ENCODE measurements at regions not wholly inside any gene's neighbourhood (a gene's known extent, or its start where the extent isn't known, plus 50 kb on each side); places are given as distances from the start of the nearest gene placed in this dataset.

- Histone ChIP-seq H3K4me1 (no peaks in the 10 kb centered on the region), H3K9me3 (no peaks in the 10 kb centered on the region), H3K27me3 (no peaks in the 10 kb centered on the region), H3K4me3 (no peak overlapping the region), H3K27ac (no peak overlapping the region), H3K36me3 (no peaks in the 10 kb centered on the region)
- WGBS, 5 donors, result 75 to 89% (median 82%) methylated on average over 1 to 2 of the region's 2 CpGs
- DNase-seq, result peak in 1 of 2 donors; percentile 7
- TF ChIP-seq POLR2AphosphoS5 (IDR thresholded peaks at IDR 0.05) (no peak), CTCF (IDR thresholded peaks at IDR 0.05) (no peak)
- intact Hi-C loops (cut with DNase I; ENCODE audit: low total_unique reads), result no loop called here
Observed at GRCh38 chr7:142432377-142432776, 174.5 kb upstream of the PRSS58 start.

DNA sequence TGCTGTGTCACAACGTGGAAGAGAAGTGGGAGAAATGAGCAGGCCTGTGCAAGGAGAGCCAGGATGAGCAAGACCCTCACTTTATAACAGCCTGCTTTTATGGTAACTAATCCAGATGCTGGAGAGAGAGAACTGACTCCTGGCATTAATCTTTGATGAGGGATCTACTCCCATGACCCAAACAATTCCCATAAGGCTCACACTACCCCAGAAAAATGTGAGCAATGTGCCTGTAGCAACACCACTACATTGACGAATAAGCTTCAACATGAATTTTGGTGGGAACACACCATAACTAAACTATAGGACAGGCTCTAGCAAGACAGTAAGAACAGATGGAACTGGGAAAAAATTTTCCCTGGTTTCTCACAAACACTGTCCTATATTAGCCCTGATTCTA lies 173.6 kb upstream of the PRSS58 start:
- Histone ChIP-seq H3K36me3 (no peaks in the 10 kb centered on the region), H3K4me3 (no peak overlapping the region), H3K27ac (no peak overlapping the region), H3K9me3 (no peaks in the 10 kb centered on the region), H3K4me1 (no peaks in the 10 kb centered on the region), H3K27me3 (no peaks in the 10 kb centered on the region)
- no peak for TF ChIP-seq CTCF (IDR thresholded peaks at IDR 0.05)
- TF ChIP-seq POLR2A (IDR thresholded peaks at IDR 0.05), result no peak
- no peak for TF ChIP-seq EP300 (IDR thresholded peaks at IDR 0.05)
- no peak for TF ChIP-seq POLR2AphosphoS5 (IDR thresholded peaks at IDR 0.05)
- intact Hi-C loops (cut with DNase I; ENCODE audit: low total_unique reads), result no loop called here
- DNase-seq, result no peak
- 59 to 82% (median 74%) methylated on average over 2 of the region's 2 CpGs for WGBS, 5 donors

DNA sequence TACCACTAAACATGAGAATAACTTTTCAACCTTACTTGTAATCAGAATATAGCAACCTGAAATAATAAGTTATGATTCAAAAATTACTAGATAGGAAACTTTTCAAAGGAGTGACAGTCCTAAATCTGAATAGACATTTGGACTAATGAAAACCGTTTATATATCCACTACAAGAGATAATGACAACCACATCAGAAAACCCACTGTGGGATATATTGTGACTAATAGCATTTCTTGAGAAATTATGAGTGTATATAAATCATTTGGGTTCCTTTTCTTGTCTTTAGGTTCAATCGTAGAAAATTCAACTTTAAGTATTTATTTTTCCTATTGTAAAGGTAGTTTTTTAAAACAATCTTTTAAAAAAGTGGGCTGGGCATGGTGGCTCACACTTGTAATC lies 170.2 kb upstream of the PRSS58 start:
- Histone ChIP-seq H3K36me3 (no peaks in the 10 kb centered on the region), H3K9me3 (no peaks in the 10 kb centered on the region), H3K4me1 (no peaks in the 10 kb centered on the region), H3K4me3 (no peak overlapping the region), H3K27ac (no peak overlapping the region), H3K27me3 (no peaks in the 10 kb centered on the region)
- TF ChIP-seq CTCF (IDR thresholded peaks at IDR 0.05) (no peak), POLR2AphosphoS5 (IDR thresholded peaks at IDR 0.05) (no peak), EP300 (IDR thresholded peaks at IDR 0.05) (no peak), POLR2A (IDR thresholded peaks at IDR 0.05) (no peak)
- no peak for DNase-seq
- intact Hi-C loops (cut with DNase I; ENCODE audit: low total_unique reads), result no loop called here
- 45 to 56% (median 55%) methylated on average over 2 of the region's 2 CpGs for WGBS, 5 donors

DNA sequence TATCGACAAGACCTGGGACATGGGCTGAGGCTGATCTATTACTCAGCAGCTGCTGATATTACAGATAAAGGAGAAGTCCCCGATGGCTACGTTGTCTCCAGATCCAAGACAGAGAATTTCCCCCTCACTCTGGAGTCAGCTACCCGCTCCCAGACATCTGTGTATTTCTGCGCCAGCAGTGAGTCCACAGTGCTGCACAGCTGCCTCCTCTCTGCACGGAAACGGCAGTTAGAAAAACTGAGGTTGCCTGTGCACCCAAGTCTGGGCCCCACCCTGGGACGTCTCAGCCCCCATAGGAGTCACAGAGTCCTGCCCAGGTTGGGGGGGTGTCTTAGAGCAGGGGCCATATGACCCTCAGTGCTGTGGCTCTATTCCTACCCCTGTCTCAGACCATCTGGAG lies 167.4 kb upstream of the PRSS58 start:
- Histone ChIP-seq H3K36me3 (no peaks in the 10 kb centered on the region), H3K4me3 (no peak overlapping the region), H3K27ac (no peak overlapping the region), H3K27me3 (no peaks in the 10 kb centered on the region), H3K4me1 (no peaks in the 10 kb centered on the region), H3K9me3 (no peaks in the 10 kb centered on the region)
- no peak for TF ChIP-seq POLR2AphosphoS5 (IDR thresholded peaks at IDR 0.05)
- TF ChIP-seq EP300 (IDR thresholded peaks at IDR 0.05), result no peak
- no peak for TF ChIP-seq POLR2A (IDR thresholded peaks at IDR 0.05)
- TF ChIP-seq CTCF (IDR thresholded peaks at IDR 0.05), result no peak
- intact Hi-C loops (cut with DNase I; ENCODE audit: low total_unique reads), result no loop called here
- no peak for DNase-seq
- WGBS, 5 donors, result 58 to 73% (median 66%) methylated on average over 8 of the region's 8 CpGs

DNA sequence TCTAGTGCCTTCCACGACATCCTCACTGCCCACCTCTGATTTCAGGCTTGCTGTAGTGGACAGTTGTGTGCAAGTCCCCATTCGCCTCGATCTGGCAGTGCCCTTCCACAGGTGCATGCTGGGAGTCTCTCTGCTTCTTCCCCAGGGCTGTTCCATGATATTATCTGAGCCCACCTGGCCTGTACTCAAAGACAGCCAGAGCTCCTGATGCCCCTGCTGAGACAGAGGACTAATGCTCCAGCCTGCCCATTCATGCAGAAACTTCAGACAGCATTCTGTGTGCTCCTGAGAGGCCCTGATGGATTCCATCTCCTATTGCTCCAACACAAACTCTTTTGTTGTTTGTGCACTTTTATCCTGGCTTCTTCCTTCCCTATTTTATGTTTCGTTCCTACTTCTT lies 164.8 kb upstream of the PRSS58 start:
- no peak for TF ChIP-seq POLR2A (IDR thresholded peaks at IDR 0.05)
- no peak for TF ChIP-seq POLR2AphosphoS5 (IDR thresholded peaks at IDR 0.05)
- no peak for TF ChIP-seq EP300 (IDR thresholded peaks at IDR 0.05)
- TF ChIP-seq CTCF (IDR thresholded peaks at IDR 0.05), result no peak
- DNase-seq, result no peak
- Histone ChIP-seq H3K9me3 (no peaks in the 10 kb centered on the region), H3K4me1 (no peaks in the 10 kb centered on the region), H3K27ac (no peak overlapping the region), H3K27me3 (no peaks in the 10 kb centered on the region), H3K4me3 (no peak overlapping the region), H3K36me3 (no peaks in the 10 kb centered on the region)
- intact Hi-C loops (cut with DNase I; ENCODE audit: low total_unique reads), result no loop called here
- 69 to 82% (median 78%) methylated on average over 4 of the region's 4 CpGs for WGBS, 5 donors
